ENCODE measurements at regions not wholly inside any gene's neighbourhood (a gene's known extent, or its start where the extent isn't known, plus 50 kb on each side); places are given as distances from the start of the nearest gene placed in this dataset.

DNA sequence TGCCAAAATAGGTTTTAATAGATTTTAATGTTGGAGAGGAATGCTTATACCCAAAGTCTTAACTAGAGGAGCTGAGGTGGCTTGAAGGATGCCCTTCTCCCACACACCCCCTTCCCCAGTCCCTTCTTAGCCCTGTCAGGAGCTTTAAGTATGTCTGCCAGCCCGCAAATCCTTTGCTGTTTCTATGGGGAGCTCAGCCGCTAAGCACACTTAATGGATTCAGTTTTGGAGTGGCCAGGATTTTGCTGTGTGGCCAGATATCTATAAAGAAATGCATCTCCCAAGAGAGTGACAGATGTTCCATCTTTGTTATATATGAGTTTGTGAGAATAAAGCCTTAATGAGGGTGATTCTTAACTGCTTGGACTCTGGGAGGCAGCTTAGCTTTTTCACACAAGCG is 152.9 kb upstream of the ZNF32 start:
- TF ChIP-seq TAF1 (IDR thresholded peaks at IDR 0.05; ENCODE audit: borderline replicate concordance, insufficient read depth, low read length) (no peak), POLR2AphosphoS5 (IDR thresholded peaks at IDR 0.05; ENCODE audit: low read depth, low read length) (no peak), SIN3A (IDR thresholded peaks at IDR 0.05; ENCODE audit: borderline replicate concordance, insufficient read depth, low read length) (no peak), FOXP2 (optimal IDR thresholded peaks at IDR 0.05; ENCODE audit: borderline replicate concordance, extremely low read depth, extremely low read length, insufficient read depth) (no peak)
- TF ChIP-seq, protein P1, sequence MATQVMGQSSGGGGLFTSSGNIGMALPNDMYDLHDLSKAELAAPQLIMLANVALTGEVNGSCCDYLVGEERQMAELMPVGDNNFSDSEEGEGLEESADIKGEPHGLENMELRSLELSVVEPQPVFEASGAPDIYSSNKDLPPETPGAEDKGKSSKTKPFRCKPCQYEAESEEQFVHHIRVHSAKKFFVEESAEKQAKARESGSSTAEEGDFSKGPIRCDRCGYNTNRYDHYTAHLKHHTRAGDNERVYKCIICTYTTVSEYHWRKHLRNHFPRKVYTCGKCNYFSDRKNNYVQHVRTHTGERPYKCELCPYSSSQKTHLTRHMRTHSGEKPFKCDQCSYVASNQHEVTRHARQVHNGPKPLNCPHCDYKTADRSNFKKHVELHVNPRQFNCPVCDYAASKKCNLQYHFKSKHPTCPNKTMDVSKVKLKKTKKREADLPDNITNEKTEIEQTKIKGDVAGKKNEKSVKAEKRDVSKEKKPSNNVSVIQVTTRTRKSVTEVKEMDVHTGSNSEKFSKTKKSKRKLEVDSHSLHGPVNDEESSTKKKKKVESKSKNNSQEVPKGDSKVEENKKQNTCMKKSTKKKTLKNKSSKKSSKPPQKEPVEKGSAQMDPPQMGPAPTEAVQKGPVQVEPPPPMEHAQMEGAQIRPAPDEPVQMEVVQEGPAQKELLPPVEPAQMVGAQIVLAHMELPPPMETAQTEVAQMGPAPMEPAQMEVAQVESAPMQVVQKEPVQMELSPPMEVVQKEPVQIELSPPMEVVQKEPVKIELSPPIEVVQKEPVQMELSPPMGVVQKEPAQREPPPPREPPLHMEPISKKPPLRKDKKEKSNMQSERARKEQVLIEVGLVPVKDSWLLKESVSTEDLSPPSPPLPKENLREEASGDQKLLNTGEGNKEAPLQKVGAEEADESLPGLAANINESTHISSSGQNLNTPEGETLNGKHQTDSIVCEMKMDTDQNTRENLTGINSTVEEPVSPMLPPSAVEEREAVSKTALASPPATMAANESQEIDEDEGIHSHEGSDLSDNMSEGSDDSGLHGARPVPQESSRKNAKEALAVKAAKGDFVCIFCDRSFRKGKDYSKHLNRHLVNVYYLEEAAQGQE (IDR thresholded peaks at IDR 0.05; ENCODE audit: insufficient read depth in 1 of 2, low read depth in 2 of 2, low read length in 2 of 2) = no peak

DNA sequence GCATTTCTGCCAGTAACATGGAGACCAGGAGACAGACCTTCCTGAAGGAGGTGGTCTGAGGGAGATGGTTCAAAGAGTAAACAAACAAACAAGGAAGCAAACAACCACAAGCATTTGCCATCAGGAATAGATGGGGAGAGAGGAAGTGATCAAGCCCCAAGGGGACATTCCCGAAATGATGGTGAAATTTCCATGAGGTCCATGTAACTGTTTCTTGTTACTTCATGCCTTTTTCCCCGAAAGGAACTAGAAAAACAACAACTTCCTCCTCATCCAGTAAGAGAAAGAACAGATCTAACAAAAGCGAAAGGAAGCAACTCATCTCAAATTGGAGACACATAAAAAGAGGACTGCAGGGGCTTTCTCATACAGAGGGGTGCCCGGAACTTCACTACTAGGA is 152.5 kb upstream of the ZNF32 start:
- TF ChIP-seq FOXP2 (optimal IDR thresholded peaks at IDR 0.05; ENCODE audit: borderline replicate concordance, extremely low read depth, extremely low read length, insufficient read depth) (no peak), SIN3A (IDR thresholded peaks at IDR 0.05; ENCODE audit: borderline replicate concordance, insufficient read depth, low read length) (no peak), POLR2AphosphoS5 (IDR thresholded peaks at IDR 0.05; ENCODE audit: low read depth, low read length) (no peak), TAF1 (IDR thresholded peaks at IDR 0.05; ENCODE audit: borderline replicate concordance, insufficient read depth, low read length) (no peak)
- TF ChIP-seq, protein P1 (IDR thresholded peaks at IDR 0.05; ENCODE audit: insufficient read depth in 1 of 2, low read depth in 2 of 2, low read length in 2 of 2) = no peak

DNA sequence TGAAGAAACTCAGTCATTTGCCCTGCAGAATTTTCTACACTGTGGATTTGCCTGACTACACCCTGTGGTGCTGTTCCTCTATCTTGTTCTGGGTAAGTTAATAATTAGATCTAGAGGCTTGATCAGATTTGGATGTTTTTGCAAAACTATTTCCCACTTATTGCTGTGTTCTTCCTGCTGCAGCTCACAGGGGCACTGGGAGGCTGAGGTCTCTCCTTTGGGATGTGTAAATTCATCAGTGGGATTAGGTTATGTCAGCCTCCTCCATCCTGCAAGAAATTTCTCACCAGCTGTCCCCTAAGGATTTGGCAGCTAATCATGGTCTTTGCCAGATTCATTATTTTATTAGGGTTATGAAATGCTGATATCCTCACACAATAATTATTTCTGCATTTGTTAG is 148.1 kb upstream of the ZNF32 start:
- no peak for TF ChIP-seq SIN3A (IDR thresholded peaks at IDR 0.05; ENCODE audit: borderline replicate concordance, insufficient read depth, low read length)
- no peak for TF ChIP-seq POLR2AphosphoS5 (IDR thresholded peaks at IDR 0.05; ENCODE audit: low read depth, low read length)
- TF ChIP-seq TAF1 (IDR thresholded peaks at IDR 0.05; ENCODE audit: borderline replicate concordance, insufficient read depth, low read length) = no peak
- TF ChIP-seq FOXP2 (optimal IDR thresholded peaks at IDR 0.05; ENCODE audit: borderline replicate concordance, extremely low read depth, extremely low read length, insufficient read depth) = no peak
- TF ChIP-seq, protein P1 (IDR thresholded peaks at IDR 0.05; ENCODE audit: insufficient read depth in 1 of 2, low read depth in 2 of 2, low read length in 2 of 2) = no peak

DNA sequence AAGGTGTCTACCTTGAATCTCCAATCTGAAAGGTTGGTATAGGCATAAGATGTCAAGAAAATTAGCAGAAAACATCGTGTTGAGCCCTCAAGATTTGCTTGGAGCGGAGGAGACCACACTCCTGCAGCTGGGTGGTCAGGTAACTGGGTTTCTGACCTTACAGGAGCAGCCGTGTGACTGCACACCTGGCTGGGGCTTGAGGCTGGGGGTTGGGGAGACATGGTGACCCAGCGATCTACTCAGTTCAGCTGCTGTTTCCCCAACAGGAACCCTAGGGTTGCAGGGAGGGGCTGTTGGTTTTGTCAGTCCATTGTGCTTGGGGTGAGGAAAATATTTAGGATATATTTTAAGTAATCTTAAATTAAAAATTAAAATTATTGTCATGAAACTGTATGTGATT is 147.0 kb upstream of the ZNF32 start:
- TF ChIP-seq FOXP2 (optimal IDR thresholded peaks at IDR 0.05; ENCODE audit: borderline replicate concordance, extremely low read depth, extremely low read length, insufficient read depth) (no peak), POLR2AphosphoS5 (IDR thresholded peaks at IDR 0.05; ENCODE audit: low read depth, low read length) (no peak), TAF1 (IDR thresholded peaks at IDR 0.05; ENCODE audit: borderline replicate concordance, insufficient read depth, low read length) (no peak), SIN3A (IDR thresholded peaks at IDR 0.05; ENCODE audit: borderline replicate concordance, insufficient read depth, low read length) (no peak)
- TF ChIP-seq, protein P1 (IDR thresholded peaks at IDR 0.05; ENCODE audit: insufficient read depth in 1 of 2, low read depth in 2 of 2, low read length in 2 of 2) = no peak

DNA sequence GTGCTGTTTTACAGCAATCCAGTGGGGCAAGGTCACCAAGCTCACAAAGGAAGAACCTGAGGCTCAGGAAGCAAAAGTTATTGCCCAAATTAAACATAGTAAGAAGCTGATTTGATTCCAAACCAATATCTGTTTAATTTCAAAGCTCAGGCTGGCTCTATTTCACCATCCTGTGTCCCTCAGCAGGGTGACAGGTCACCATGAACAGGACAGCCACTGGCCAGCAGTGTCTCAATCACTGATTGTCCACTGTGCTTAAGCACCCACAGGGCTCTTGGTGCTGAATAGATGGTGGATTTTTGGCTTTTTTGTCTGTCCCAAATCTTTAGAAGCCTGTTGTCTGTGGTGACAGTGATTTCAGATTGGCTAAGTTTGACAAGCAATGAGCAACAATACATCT is 146.4 kb upstream of the ZNF32 start:
- no peak for TF ChIP-seq TAF1 (IDR thresholded peaks at IDR 0.05; ENCODE audit: borderline replicate concordance, insufficient read depth, low read length)
- no peak for TF ChIP-seq POLR2AphosphoS5 (IDR thresholded peaks at IDR 0.05; ENCODE audit: low read depth, low read length)
- no peak for TF ChIP-seq FOXP2 (optimal IDR thresholded peaks at IDR 0.05; ENCODE audit: borderline replicate concordance, extremely low read depth, extremely low read length, insufficient read depth)
- TF ChIP-seq, protein P1 (IDR thresholded peaks at IDR 0.05; ENCODE audit: insufficient read depth in 1 of 2, low read depth in 2 of 2, low read length in 2 of 2) = no peak
- TF ChIP-seq SIN3A (IDR thresholded peaks at IDR 0.05; ENCODE audit: borderline replicate concordance, insufficient read depth, low read length) = no peak
